ENCODE measurements at regions not wholly inside any gene's neighbourhood (a gene's known extent, or its start where the extent isn't known, plus 50 kb on each side); places are given as distances from the start of the nearest gene placed in this dataset.

DNA sequence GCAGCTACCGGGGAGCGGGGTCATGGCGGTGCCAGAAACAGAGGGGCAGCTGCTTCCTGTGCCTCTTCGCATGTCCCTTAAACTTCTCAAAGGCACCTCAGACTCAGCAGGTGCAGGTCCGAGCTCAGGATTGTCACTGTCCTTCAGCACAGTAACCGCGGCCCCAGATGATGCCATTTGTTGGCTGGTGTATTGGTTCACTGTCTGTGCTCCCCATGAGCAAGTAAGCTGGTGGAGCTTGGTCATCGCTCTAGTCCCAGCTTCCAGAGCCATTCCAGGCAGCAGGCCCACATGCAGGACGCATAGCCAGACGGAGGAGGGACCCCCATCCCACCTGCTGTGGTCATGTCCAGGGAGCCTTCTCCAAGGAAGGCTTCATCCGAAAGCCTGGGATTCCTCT is 154.0 kb upstream of the AJAP1 start:
- no peak overlapping the region for H2AFZ ChIP-seq (ENCODE audit: low read length)
- H3K36me3 ChIP-seq (ENCODE audit: insufficient read depth, low read length) = no peaks in the 10 kb centered on the region
- H3K4me2 ChIP-seq (ENCODE audit: insufficient read depth, low read length) = no peak overlapping the region
- no peaks in the 10 kb centered on the region for H3K27me3 ChIP-seq (ENCODE audit: insufficient read depth, low read length)
- TF ChIP-seq, protein P1, sequence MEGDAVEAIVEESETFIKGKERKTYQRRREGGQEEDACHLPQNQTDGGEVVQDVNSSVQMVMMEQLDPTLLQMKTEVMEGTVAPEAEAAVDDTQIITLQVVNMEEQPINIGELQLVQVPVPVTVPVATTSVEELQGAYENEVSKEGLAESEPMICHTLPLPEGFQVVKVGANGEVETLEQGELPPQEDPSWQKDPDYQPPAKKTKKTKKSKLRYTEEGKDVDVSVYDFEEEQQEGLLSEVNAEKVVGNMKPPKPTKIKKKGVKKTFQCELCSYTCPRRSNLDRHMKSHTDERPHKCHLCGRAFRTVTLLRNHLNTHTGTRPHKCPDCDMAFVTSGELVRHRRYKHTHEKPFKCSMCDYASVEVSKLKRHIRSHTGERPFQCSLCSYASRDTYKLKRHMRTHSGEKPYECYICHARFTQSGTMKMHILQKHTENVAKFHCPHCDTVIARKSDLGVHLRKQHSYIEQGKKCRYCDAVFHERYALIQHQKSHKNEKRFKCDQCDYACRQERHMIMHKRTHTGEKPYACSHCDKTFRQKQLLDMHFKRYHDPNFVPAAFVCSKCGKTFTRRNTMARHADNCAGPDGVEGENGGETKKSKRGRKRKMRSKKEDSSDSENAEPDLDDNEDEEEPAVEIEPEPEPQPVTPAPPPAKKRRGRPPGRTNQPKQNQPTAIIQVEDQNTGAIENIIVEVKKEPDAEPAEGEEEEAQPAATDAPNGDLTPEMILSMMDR (IDR thresholded peaks at IDR 0.05; ENCODE audit: extremely low read depth, low read depth, low read length) = no peak
- no peaks in the 10 kb centered on the region for H3K79me2 ChIP-seq (ENCODE audit: insufficient read depth, low read length)
- no peak for DNase-seq (ENCODE audit: insufficient read length, low spot score, missing footprints)
- no peak overlapping the region for H3K4me3 ChIP-seq (ENCODE audit: insufficient read depth, low read length)
- no peaks in the 10 kb centered on the region for H3K9me3 ChIP-seq (ENCODE audit: low read depth, low read length)
- no peaks in the 10 kb centered on the region for H4K20me1 ChIP-seq (ENCODE audit: insufficient read depth, low read length)
- no peaks in the 10 kb centered on the region for H3K4me1 ChIP-seq (ENCODE audit: insufficient read depth, low read length)
- H3K27ac ChIP-seq (ENCODE audit: low read depth, low read length) = no peak overlapping the region

DNA sequence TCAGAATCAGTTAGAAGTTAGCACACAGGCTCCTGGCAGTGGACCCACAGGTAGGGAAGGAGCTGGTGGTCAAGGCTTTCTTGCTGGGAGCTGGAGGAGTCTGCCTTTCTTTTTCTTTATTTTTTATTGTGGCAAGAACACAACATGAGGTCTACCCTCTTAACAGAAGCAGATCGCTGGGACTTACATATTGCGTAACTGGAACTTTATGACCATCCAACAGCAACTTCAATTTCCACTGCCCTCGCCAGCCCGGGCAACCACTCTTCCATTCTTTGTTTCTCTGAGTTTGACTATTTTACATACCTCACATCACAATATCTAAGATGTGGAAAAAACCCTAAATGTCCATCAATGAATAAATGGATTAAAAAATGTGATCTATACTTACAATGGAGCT is 147.8 kb upstream of the AJAP1 start:
- no peaks in the 10 kb centered on the region for H3K36me3 ChIP-seq (ENCODE audit: insufficient read depth, low read length)
- TF ChIP-seq, protein P1 (IDR thresholded peaks at IDR 0.05; ENCODE audit: extremely low read depth, low read depth, low read length) = no peak
- peaks cover 2% of the 10 kb centered on the region for H3K9me3 ChIP-seq (ENCODE audit: low read depth, low read length)
- no peak overlapping the region for H3K4me3 ChIP-seq (ENCODE audit: insufficient read depth, low read length)
- H3K4me2 ChIP-seq (ENCODE audit: insufficient read depth, low read length) = no peak overlapping the region
- no peaks in the 10 kb centered on the region for H4K20me1 ChIP-seq (ENCODE audit: insufficient read depth, low read length)
- no peak for DNase-seq (ENCODE audit: insufficient read length, low spot score, missing footprints)
- H3K79me2 ChIP-seq (ENCODE audit: insufficient read depth, low read length) = no peaks in the 10 kb centered on the region
- H3K4me1 ChIP-seq (ENCODE audit: insufficient read depth, low read length) = no peaks in the 10 kb centered on the region
- no peak overlapping the region for H2AFZ ChIP-seq (ENCODE audit: low read length)
- H3K27ac ChIP-seq (ENCODE audit: low read depth, low read length) = no peak overlapping the region
- no peaks in the 10 kb centered on the region for H3K27me3 ChIP-seq (ENCODE audit: insufficient read depth, low read length)

DNA sequence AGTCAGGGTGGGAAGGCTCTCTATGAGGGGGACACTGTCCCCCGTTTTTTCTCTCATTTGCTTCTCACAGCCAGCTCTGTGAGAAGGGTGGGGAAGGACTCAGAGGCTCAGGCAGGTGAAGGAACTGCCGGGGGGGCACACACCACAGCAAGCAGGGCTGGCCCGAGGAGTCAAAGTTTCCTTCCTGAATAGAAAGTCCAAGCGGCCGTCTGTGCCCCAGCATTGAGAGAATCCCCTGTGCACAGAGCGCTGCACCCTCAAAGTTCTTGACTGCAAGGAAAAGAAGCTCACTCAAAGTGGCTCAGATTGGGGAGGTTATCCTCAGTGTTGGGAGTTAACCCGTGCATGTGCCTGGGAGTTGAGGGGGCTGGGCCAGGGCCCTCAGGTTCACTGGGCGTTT is 145.2 kb upstream of the AJAP1 start:
- no peak for DNase-seq (ENCODE audit: insufficient read length, low spot score, missing footprints)
- H3K4me2 ChIP-seq (ENCODE audit: insufficient read depth, low read length) = no peak overlapping the region
- no peaks in the 10 kb centered on the region for H3K27me3 ChIP-seq (ENCODE audit: insufficient read depth, low read length)
- peaks cover 2% of the 10 kb centered on the region for H3K9me3 ChIP-seq (ENCODE audit: low read depth, low read length)
- H3K4me3 ChIP-seq (ENCODE audit: insufficient read depth, low read length) = no peak overlapping the region
- H3K36me3 ChIP-seq (ENCODE audit: insufficient read depth, low read length) = no peaks in the 10 kb centered on the region
- no peaks in the 10 kb centered on the region for H3K4me1 ChIP-seq (ENCODE audit: insufficient read depth, low read length)
- H3K27ac ChIP-seq (ENCODE audit: low read depth, low read length) = no peak overlapping the region
- H3K79me2 ChIP-seq (ENCODE audit: insufficient read depth, low read length) = no peaks in the 10 kb centered on the region
- no peak overlapping the region for H2AFZ ChIP-seq (ENCODE audit: low read length)
- TF ChIP-seq, protein P1 (IDR thresholded peaks at IDR 0.05; ENCODE audit: extremely low read depth, low read depth, low read length) = no peak
- H4K20me1 ChIP-seq (ENCODE audit: insufficient read depth, low read length) = no peaks in the 10 kb centered on the region

DNA sequence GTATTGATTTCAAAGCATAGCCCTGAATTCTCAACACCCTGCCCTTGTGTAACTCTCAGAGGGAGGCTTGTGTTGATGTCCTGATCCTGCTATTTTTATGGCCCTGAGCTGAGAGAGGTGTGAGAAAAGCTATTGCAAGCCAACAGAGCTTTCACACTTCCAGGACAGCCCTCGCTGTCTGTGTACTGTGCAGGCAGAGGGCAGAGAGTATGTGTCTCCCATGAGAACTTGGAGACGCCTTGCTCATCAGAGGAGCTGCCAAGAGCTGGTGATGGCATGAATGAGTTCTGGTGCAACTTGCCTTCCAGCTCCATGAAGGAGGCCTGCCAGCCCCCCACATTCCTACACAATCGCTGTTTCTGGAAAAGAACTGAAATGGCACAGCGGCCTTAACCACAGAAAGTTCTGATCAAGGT is 144.1 kb upstream of the AJAP1 start:
- H4K20me1 ChIP-seq (ENCODE audit: insufficient read depth, low read length) = no peaks in the 10 kb centered on the region

More for the DNA sequence above, 144.1 kb upstream of the AJAP1 start:
- no peak overlapping the region for H2AFZ ChIP-seq (ENCODE audit: low read length)
- H3K27ac ChIP-seq (ENCODE audit: low read depth, low read length) = no peak overlapping the region
- TF ChIP-seq, protein P1 (IDR thresholded peaks at IDR 0.05; ENCODE audit: extremely low read depth, low read depth, low read length) = no peak
- H3K36me3 ChIP-seq (ENCODE audit: insufficient read depth, low read length) = no peaks in the 10 kb centered on the region
- no peak for DNase-seq (ENCODE audit: insufficient read length, low spot score, missing footprints)
- H3K79me2 ChIP-seq (ENCODE audit: insufficient read depth, low read length) = no peaks in the 10 kb centered on the region
- no peaks in the 10 kb centered on the region for H3K27me3 ChIP-seq (ENCODE audit: insufficient read depth, low read length)
- H3K4me1 ChIP-seq (ENCODE audit: insufficient read depth, low read length) = no peaks in the 10 kb centered on the region
- H3K4me2 ChIP-seq (ENCODE audit: insufficient read depth, low read length) = no peak overlapping the region
- H3K4me3 ChIP-seq (ENCODE audit: insufficient read depth, low read length) = no peak overlapping the region
- peaks cover 2% of the 10 kb centered on the region for H3K9me3 ChIP-seq (ENCODE audit: low read depth, low read length)

All from osteoblast (primary cell).